ENCODE measurements at regions not wholly inside any gene's neighbourhood (a gene's known extent, or its start where the extent isn't known, plus 50 kb on each side); places are given as distances from the start of the nearest gene placed in this dataset.

GRCh38 chr17:14873996-14874395, 391.1 kb downstream of the PMP22 start:
- no peak for DNase-seq

- DNase-seq = no peak
Measured at GRCh38 chr17:14873540-14873939, 391.6 kb downstream of the PMP22 start.

- DNase-seq = no peak
Measured at GRCh38 chr17:14871921-14872320, 393.2 kb downstream of the PMP22 start.

GRCh38 chr17:14866266-14866665, 398.9 kb downstream of the PMP22 start:
- DNase-seq = no peak

- no peak for DNase-seq
Measured at GRCh38 chr17:14864127-14864526, 401.0 kb downstream of the PMP22 start.

- no peak for DNase-seq
Measured at GRCh38 chr17:14859542-14859941, 405.6 kb downstream of the PMP22 start.

GRCh38 chr17:14856176-14856575, 408.9 kb downstream of the PMP22 start:
- no peak for DNase-seq

GRCh38 chr17:14854691-14855090, 410.4 kb downstream of the PMP22 start:
- DNase-seq = no peak

GRCh38 chr17:14845591-14846281, 419.4 kb downstream of the PMP22 start:
- no peak for DNase-seq

- no peak for DNase-seq
Measured at GRCh38 chr17:14843086-14843795, 421.9 kb downstream of the PMP22 start.

- DNase-seq = no peak
Measured at GRCh38 chr17:14840616-14841231, 424.4 kb downstream of the PMP22 start.

- DNase-seq = no peak
Measured at GRCh38 chr17:14838567-14838966, 426.6 kb downstream of the PMP22 start.

GRCh38 chr17:14833201-14833785, 431.8 kb downstream of the PMP22 start:
- DNase-seq = no peak

- no peak for DNase-seq
Measured at GRCh38 chr17:14831491-14831890, 433.6 kb downstream of the PMP22 start.

- DNase-seq = no peak
Measured at GRCh38 chr17:14827396-14827919, 437.7 kb downstream of the PMP22 start.

GRCh38 chr17:14826358-14826757, 438.8 kb downstream of the PMP22 start:
- no peak for DNase-seq

- DNase-seq = no peak
Measured at GRCh38 chr17:14818469-14818868, 446.7 kb downstream of the PMP22 start.

- DNase-seq = no peak
Measured at GRCh38 chr17:14815079-14815478, 450.0 kb downstream of the PMP22 start.

GRCh38 chr17:14813649-14814370, 451.3 kb downstream of the PMP22 start:
- DNase-seq = no peak

GRCh38 chr17:14808425-14808824, 456.7 kb downstream of the PMP22 start:
- no peak for DNase-seq

GRCh38 chr17:14805348-14805747, 459.8 kb downstream of the PMP22 start:
- no peak for DNase-seq

GRCh38 chr17:14803826-14804225, 461.3 kb downstream of the PMP22 start:
- DNase-seq = no peak

- DNase-seq = no peak
Measured at GRCh38 chr17:14797801-14798200, 467.3 kb downstream of the PMP22 start.
